DMS153 (cell line): ENCODE measurements at regions not wholly inside any gene's neighbourhood (a gene's known extent, or its start where the extent isn't known, plus 50 kb on each side); places are given as distances from the start of the nearest gene placed in this dataset.
"Not testable (repeated sequence)": the region's sequence is repeated elsewhere in the genome, so short reads cannot be mapped to it uniquely, and the experiment has no call there.

ENCODE experiments used
- DNase-seq: peaks from one replicate; lab custom pipeline; 2025; lab: John Stamatoyannopoulos, UW

DNA sequence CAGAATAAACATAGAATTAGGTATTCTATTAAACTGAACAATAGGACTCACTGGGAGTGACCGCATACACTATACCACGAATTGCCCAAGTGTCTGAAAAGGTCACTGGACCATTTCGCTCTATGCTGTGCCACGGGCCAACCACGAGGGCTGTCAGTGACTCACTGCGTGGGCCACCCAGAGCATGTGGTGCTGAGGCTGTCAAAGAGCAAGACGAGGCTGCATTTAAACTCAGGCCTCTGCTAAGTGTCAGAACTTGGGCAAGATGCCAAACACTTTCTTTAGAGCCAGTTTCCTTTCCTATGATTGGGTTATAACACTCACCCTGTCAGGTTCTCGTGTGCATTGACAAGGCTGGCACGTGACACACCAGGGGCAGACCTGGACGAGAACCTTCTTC, 97.5 kb downstream of the SH3YL1 start:
- no peak for DNase-seq

DNA sequence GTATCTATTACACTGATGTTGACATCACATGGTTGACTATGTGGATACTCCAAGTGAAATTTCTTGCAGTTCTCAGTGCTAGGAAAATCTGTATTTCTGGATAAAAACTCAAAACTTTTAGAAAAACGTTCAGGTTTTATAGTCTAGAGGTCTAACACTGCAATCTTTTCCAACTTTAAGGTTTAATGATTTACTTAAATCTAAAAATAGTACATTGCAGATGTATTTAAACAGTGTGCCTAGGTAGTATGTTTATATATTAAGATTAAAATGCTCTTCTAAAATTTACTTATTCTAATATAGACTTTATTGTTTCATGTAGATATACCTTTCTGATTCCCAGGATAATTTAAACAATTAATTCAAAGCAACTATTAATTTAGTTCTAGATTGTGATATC, 98.3 kb downstream of the SH3YL1 start:
- no peak for DNase-seq

DNA sequence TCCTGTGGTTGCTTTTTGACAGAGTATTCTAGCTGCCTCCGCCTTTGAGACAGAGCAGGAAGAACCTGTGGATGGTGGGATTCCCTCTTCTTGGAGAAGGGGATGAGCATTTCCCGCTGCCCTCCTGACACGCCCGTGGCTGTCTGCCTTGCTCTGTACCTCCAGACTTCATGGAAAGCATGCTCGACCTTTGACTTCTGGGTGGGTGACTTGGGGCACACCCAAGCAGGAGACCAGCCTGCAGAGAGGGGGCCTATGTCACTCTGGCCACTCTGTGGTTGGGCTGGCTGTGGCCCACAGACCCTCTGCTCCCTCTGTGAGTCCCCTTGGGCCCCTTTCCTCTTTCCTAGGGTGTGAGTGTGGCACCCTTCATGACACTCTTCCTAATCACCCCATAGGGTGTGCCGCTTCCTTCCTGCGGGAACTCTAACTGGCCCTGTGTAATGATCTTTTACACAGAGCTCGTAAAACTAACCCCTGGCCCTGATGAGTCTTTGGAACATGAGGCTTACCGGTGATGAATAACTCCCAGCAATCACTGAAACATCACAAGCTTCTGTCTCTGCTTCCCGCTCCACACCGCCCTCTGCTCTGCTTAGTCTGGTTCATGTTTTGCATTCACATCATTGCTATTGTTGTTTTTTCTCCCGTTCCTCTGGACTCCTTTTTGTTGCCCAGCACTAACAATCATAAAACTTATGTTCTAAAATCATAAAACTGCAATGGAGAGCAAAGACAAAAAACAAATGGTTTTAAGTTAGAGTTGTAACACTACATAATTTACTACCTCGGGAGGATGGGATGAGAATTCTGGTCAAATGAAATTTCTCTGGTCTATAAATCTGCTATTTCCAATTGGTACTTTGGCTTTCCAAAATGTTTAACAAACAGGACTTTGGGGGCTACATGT, 101.1 kb downstream of the SH3YL1 start:
- no peak for DNase-seq

DNA sequence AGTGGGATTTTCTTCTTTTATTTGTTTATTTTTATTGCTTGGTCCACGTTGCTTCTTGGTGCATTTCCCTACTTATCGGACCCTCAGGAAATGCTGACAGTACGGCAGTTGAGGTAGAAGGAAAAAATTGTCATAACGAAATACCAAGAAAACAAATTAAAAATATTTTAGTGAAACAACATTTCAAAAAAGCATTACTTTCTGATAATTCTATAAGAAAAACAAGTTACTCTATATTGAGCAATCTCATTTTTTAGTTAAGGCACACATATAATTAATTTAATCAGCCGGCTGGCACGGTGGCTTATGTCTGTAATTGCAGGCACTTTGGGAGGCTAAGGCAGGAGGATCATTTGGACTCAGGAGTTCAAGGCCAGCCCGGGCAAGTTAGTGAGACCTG, 102.1 kb downstream of the SH3YL1 start:
- no peak for DNase-seq

DNA sequence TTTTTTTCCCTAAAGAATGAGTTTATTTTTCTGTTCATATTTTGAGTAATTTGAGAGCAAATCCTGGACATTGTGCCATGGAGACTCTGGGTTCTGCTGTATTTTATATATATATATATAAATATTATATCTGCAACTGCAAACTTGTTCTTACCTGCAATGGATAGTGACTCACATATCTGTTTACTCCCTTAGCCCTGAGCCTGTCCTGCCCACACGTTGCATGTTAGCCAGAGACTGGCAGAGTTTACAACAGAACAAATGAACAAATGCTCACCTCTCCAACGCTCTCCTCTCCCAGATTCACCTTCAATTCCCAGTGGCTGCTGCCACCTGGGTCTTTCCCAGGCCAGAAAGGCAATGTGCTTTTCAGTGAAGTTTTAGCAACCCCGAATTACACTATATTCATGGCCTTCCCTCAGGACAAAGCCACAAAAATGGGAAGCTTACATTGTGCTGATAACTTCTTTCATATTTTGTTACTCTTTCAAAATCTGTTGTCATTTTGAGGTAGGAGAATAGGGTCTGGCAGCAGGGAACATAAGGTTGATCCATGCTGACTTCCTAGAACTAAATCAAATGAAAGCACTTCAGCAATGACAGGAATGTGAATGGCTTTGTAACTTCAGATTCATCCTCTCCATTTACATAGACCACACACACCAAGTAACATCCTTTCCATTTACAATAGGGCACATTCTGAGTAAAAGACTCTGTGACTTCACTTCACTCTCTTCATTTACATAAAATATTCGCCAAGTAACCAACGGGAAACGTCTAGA, 105.4 kb upstream of the FAM110C start:
- no peak for DNase-seq

DNA sequence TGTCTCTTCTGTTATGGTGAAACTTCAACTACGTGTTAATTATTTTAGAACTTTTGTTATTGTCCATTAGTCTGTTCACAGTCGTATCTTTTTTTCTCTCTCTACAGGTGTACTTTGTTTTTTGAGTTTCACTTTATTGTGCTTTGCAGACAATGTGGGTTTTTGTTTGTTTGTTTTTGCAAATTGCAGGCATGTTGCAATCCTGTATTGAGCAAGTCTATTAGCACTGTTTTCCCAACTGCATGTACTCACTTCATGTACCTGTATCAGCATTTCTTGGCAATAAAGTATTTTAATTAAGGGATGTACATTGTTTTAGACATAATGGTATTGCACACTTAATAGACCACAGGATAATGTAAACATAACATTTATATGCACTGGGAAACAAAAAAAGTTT, 99.1 kb upstream of the FAM110C start:
- no peak for DNase-seq

DNA sequence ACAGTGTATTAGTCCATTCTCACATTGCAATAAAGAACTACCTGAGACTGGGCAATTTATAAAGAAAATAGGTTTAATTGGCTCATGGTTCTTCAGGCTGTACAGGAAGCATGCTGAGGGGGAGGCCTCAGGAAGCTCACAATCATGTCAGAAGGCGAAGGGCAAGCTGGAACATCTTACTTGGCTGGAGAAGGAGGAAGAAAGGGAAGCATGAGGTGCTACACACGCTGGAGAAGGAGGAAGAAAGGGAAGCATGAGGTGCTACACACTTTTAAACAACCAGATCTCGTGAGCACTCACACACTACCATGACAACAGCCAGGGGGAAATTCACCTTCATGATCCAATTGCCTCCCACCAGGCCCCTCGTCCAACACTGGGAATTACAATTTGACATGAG, 95.3 kb upstream of the FAM110C start:
- DNase-seq: no peak

DNA sequence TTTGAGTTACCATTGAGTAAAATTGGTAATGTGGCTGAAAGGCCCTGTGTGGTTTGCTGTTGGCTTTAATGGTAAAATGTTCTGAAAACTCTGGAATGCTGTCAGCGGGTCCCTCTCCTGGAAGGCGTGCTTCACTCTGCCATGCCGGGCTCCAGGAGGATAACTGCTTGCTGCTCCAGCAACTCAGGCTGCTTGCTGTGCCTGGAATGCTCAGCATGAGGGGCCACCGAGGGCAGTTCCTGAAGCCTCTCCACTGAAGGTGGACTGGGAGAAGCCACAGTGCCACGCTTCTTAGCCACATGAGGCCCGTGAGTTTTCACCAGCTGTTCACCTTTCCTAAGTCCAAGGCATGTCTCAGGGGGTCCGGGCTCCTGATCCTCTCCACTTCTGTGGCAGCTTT, 90.4 kb upstream of the FAM110C start:
- no peak for DNase-seq

DNA sequence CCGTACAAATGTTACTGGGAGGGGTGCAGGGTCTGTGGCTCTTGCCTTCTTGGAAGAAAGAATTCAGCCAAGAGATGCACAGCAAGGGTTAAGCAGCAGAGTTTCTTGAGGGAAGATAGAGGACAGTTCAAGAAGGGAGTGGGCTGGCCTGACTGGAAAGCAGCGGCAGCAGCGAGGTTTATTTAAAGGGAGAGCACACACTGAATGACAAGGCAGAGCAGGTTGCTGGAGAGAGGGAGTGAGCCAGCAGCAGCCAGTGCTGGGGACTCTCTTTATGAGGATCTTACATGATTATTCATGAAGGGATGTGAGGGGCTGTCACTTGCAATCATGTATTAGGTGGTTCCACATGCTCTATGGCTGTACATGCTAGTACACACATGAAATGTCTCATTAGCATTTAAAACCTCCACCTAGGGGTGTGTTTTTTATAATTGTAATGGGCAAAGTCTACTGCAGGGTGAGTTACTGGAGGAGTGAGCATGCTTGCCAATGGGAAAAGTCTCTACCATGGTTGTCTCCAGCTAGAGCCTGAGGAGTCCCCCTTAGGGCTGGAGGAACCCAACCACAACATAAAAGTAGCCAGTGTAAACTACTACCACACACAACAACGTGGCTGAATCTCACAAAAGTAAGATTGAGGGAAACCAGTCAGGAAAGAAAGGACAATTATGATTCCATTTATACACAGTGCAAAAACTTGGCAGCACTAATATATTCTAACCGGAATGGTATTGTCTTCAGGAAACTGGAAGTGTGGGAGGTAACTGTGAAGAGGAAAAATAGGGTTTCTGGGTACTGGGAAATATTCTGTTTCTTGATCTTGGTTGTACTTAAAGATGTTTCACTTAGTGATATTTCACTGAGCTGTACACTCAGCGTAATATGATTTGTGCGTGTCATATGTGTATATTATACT, 87.6 kb upstream of the FAM110C start:
- peak; percentile 0 for DNase-seq

DNA sequence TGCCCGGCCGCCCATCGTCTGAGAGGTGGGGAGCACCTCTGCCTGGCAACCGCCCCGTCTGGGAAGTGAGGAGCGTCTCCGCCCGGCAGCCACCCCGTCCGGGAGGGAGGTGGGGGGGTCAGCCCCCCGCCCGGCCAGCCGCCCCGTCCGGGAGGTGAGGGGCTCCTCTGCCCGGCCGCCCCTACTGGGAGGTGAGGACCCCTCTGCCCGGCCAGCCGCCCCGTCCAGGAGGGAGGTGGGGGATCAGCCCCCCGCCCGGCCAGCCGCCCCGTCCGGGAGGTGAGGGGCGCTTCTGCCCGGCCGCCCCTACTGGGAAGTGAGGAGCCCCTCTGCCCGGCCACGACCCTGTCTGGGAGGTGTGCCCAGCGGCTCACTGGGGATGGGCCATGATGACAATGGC, 80.5 kb upstream of the FAM110C start:
- DNase-seq: not testable (repeated sequence)

DNA sequence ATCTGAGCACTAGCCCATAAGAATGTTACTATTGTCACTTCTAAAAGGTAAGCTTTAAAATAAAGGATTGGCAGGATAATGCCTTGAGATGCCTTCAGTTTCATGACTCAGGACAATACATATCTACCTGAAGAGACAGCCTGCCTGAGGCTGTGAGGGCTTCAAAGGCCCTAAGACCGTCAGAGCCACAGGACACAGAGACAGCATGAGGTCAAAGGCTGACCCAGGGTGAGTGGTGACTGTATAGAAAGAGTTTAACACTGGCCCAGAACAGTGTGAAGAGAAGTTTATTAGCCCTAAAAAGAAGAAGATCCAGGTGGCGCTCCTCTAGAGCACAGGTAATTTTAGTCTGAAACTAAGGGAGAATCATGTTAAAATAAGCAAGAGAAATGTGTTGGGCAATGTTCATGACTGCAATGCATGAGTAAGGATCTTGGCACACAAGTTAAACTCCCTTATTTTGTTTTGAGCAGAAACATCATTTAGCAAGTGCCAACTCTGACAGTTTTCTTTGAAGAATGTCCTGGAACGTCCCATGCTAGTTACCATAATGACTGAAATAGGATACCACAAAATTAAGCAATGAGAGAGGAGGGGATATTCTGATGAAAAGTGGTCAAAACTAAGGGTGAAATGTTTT, 78.1 kb upstream of the FAM110C start:
- no peak for DNase-seq

DNA sequence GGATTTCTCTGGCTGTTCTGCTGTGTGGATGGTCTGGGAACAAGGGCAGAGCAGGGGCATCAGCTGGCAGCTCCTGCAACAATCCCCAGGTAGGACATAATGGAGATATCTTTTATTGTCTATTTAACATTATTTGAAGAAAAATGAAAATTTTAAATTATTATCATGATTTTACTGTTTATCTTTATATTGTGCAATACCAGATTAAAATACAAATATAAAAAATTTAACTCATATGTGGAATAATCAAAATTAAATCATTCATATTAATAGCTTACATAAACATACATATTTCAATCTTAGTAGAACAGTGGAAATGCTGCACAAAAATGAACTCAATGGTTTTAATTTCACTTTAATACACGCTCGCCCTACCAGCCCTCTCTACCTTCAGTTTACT, 70.6 kb upstream of the FAM110C start:
- DNase-seq: no peak

DNA sequence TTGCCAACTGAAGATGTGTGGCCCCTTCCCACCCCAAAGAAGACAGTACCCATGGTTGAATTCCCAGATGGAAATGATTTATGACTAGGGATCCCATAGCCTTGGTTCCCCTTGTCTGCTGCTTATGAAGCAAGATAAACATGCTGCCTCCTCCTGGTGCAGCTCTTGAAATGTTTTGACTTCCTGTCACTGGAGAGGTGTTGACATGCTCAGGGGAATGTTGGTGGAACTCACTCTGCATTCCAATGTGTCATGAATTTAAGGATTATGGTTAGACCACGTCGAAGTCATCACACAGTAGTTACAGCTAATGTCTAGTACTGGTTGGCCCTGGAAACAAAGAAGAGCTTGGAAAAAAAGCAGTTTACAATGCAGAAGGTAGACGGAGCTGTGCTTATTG, 69.0 kb upstream of the FAM110C start:
- DNase-seq: peak; percentile 38

DNA sequence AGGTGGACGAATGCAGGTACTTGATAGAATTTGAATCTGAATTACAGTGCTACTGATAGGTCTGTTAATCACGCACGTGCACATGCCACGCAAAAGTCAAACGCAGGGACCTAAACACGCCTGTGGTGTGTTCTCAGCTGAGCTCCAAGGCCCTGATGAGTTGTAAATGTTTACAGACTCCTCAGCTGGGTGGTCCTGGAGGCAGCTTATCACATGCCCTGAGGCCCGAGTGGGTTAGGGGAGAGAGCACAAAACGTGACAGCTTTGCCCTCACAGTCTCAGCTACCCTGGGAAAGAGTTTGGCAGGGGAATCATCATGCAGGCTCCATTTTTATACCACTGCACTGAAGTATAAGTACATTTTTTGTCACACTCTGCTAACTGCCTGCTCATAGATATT, 68.3 kb upstream of the FAM110C start:
- no peak for DNase-seq

DNA sequence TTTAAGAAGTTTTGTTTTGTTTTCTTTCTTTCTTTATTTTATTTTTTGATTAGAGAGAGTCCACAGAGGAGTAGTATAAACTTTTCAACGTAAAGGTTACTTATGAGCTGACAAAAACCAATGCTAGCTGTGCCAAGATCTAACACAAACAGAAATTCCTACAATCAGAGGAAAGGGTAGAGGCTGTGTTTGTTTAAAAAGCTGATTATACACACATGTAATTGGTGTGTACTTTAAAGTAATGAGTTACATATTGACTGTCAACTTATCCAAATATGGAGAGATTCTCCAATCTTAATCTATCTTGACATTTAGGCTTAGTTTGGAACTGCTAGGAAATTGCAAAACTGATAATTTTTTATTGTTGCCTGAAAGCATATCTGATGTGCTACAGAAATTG, 63.7 kb upstream of the FAM110C start:
- DNase-seq: no peak

DNA sequence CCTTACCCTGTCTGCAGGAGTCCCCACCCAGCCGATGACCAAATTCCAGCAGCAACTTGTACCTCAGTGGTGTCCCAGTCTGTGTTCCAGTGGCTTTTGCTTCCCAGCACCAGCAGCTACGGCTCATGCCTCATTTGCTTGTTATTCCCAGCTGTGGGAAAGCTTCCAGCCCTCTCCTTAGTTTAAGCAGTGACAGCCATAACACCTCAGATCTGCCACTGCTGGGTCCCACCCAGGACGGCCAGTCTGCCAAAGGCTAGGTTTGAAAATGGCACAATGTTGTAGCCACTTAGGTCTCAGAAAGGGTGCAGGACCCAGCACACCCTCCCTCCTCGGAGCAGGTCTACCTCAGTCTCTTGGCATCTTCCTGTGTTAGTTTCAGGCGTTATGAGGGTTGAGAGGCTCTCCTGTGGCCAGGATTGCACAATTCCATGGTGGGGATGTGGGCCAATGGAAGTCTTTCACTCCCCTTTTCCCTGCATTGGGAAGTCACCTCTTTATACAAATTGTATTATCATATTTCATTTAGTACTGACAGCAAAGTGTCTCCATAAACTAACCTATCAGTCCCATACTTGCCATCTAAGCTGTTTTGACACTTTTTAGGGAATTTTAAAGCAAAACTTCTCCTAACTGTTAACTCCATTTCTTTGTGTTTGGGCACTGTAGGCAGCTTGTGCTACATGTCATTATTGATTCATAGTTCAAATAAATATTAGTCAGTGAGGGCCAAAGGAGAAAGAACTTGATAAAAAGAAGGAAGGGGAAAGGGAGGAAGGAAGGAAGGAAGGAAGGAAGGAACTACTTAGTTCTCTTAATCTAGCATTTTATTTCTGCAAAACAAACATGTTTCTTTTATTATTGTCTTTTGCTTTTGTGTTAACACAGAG, 62.9 kb upstream of the FAM110C start:
- DNase-seq: no peak

DNA sequence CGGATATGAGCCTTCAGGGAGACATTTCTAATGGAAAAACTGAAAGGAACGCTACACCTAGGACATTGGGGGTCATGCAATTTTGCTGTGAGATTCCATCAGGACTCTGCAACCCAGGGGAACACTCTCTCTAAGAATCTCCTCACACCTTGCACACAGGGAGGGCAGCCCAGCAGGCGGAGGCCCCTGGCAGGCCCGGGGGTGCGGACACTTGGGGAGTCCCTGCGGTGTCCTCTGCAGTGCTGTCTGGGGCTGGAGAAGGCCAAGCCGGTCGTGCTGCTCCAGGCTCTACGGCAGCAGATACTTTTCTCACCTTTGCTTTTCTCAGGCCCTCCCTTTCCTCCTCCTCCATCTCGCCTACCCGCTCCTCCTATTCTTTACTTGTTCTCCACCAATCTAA, 54.7 kb upstream of the FAM110C start:
- DNase-seq: no peak
